CD4-positive, alpha-beta T cell treated with Interferon gamma for 1 hour (primary cell): ENCODE measurements at regions not wholly inside any gene's neighbourhood (a gene's known extent, or its start where the extent isn't known, plus 50 kb on each side); places are given as distances from the start of the nearest gene placed in this dataset.
"Not testable (repeated sequence)": the region's sequence is repeated elsewhere in the genome, so short reads cannot be mapped to it uniquely, and the experiment has no call there.

Experiments
- DNase-seq: peaks from one replicate; pipeline ENCODE4 v3.0.0-alpha.2; 2020

- no peak for DNase-seq
Observed at GRCh38 chr20:40309731-40310130, 379.3 kb downstream of the MAFB start.

DNA sequence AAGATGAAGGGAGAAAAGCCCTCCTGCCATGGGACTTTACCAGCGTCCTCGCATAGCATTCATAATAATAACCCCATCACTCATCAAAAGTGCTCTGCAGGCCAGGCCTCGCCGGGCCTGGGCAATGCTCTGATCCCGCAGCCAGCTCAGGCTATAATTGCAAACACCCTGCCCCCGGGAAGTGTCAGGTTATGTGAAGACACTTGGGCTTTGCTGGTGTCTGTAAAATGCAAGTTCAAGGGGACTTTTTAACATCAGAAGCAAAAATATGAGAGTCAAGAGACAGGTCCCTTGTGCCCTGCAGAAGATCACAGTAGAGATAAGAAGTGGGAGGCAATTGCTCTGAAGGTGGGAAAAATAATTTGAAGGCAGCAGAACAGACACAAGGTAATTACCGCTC is 381.0 kb downstream of the MAFB start:
- no peak for DNase-seq

- no peak for DNase-seq
Observed at GRCh38 chr20:40307268-40307667, 381.8 kb downstream of the MAFB start.

DNA sequence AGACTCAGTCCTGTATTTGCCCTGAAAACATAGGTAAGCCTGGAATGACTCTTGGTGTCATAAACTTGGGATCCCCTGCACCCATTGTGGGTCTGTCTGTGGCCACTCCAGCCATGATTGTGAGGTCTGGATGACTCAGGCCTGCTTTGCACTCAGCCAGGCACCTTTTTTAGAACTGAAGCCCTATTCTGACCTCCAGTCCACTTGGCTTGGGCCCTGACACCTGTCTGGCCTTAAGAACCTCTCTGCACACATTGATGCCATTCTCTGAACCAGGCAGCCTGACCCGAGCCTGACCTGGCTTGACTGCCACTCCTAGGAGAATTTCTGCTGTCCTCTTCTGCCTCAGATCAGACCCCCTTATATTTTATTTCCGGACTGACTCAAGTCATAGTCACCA is 383.7 kb downstream of the MAFB start:
- DNase-seq, result no peak

- no peak for DNase-seq
Observed at GRCh38 chr20:40304119-40304613, 384.9 kb downstream of the MAFB start.

GRCh38 chr20:40294747-40295146 is 394.3 kb downstream of the MAFB start:
- DNase-seq, result no peak

- no peak for DNase-seq
Observed at GRCh38 chr20:40294175-40294574, 394.9 kb downstream of the MAFB start.

DNA sequence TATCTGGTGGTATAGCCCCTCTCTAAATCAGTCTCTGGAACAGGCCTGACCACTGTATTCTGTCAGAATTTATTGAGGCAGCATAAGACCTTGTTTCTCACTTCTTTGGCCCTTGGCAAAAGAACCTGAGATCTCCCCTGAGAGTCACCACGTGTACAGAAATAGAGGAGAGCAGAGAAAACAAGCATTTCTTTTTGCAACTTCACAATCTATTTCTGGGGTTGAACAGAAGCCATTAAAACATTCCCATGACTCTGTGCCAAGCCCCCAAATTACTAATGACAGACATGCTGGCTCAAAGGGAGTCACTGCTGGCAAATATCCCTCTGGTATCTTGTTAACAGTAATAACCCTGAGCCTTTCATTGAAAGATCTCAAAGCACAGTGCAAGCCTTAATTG is 395.3 kb downstream of the MAFB start:
- DNase-seq, result no peak

DNA sequence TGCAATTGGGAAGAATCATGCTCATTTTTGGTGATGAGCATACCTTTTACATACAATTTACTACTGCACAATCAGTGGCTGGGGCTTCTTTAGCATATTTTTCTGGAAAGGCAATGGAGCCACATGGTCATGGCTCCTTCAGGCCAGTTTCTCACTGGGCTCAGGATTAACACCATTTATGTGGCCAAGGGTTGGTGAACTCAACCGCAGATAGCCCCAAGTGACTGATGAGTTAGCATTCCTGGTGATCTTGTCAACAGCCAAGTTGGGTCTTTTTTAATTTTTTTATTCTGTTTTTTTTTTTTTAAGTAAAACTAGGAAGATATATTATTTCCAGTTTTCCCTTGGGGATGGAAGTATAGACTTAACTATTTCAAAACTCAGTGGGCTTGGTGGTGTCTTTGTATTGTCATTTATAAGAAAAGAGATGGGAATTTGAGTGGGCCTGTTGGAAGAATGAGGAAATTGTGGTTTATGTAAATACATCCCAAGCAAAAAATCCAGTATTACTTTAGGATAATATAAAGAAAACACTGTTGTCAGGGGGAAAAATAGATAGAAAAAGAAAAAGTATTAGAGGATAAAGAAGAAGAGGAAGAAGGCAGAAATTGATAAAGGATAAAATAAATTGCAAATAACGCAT is 397.4 kb downstream of the MAFB start:
- no peak for DNase-seq

- no peak for DNase-seq
Observed at GRCh38 chr20:40287683-40288082, 401.4 kb downstream of the MAFB start.

DNA sequence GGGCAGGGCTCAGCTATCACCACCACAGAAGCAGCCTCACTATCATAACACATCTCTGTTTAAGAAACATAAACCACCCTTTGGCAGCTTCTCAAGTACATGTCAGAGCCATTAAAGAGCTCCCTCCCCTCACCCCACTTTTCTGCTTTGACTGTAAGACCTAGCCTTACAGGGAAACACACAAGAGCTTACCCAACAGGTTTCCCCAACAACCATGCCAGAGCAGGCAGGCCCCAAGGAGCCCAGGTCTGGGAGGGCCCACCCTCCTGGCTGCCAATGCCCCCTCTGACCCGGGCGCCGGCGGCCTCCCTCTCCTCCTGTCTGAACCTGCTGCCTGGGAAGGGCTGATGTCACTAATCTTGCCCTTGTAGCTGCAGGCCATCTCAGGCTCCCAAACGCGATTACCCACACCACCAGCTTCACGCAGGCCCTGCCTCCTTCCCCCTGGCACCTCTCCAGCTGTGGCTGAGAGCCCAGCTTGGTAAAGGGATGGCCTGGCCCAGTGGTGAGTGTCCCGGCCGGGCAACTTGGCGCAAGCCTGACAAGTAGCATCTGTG is 402.0 kb downstream of the MAFB start:
- no peak for DNase-seq

GRCh38 chr20:40284611-40285010 is 404.4 kb downstream of the MAFB start:
- DNase-seq, result no peak

- DNase-seq, result no peak
Observed at GRCh38 chr20:40283689-40284088, 405.3 kb downstream of the MAFB start.

DNA sequence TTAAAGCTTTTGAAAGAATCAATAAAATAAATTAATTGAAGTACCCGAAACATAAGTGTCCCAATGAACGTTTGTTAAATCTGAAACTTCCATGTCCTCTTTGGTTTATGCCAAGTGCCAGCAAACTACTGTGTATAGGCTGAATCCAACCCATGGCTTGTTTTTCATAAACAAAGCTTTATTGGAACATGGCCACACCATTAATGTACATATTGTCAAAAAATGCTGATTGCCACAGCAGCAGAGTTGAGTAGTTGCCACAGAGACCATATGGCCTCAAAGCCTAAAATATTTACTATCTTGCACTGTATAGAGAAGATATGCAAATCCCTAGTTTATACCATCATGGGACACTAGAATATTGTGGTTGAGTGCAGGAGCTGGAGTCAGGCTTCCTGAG is 406.1 kb downstream of the MAFB start:
- no peak for DNase-seq

- DNase-seq, result no peak
Observed at GRCh38 chr20:40282541-40282940, 406.5 kb downstream of the MAFB start.

- DNase-seq, result no peak
Observed at GRCh38 chr20:40280616-40281015, 408.4 kb downstream of the MAFB start.

DNA sequence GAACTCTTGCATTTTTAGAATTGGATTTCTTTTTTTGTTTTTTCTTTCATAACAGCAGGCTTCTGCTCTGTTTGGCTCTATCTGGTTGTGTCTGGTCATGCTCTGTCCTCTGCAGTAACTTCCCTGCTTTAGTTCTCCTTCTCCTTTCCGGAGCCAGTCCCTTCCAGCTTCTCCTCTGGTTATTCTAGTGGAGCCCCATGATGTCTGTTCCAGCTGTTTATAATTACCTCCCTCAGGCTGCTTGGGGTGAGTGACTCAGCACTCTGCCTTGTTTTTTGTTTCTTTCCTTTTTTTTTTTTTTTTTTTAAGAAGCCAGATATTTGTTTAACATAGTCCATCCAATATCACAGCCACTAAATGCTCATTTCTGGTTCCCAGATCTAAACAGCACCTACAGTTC is 409.6 kb downstream of the MAFB start:
- peak; percentile 4 for DNase-seq

DNA sequence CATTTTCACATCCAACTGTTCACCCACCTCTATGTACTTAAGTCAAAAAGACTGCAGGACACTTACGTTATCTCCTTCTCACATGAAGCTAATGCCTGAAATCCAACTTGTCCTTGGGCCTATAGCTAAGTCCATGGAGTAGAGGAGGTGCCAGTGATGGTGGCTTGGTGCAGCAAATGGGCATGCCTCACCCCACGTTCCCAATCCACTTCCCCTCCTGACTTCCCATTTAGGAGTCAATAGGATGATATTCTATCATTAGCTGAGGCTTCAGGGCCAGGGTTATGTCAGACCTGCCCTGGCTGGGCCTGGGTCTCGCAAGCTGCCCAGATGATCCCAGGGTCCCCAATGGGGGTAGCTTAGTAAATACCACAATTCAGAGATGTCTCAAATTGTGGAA is 410.4 kb downstream of the MAFB start:
- DNase-seq, result no peak

GRCh38 chr20:40276301-40276700 is 412.7 kb downstream of the MAFB start:
- DNase-seq, result no peak

- DNase-seq, result no peak
Observed at GRCh38 chr20:40275738-40276137, 413.3 kb downstream of the MAFB start.

DNA sequence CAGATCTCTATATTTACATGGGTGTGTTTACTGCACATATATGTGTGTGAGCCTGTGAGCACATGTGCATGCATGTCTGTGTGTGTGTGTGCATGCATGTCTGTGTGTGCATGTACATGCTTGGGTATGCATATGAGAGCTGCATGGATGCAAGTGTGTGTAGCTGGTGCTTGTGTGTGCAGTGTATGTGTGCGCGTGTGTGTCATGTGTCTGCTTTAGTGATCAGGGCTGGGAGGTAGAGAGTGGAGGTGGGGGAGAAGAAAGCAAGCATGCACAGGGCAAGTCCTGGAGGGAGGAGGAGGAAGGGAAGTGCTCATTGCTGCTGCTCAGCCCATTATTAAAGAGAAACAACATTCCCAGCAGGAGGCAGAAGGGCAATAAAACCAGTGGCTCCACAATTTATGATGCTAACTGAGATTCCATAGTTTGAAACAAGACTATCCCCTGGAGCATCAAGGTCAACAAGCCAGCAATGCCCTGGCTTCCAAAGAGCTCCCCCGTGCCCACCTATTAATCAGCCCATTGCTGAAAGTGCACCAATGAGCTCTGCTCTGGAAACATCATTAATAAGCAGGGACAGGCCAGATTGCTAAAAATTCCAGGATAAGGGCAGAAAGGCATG is 414.0 kb downstream of the MAFB start:
- no peak for DNase-seq

DNA sequence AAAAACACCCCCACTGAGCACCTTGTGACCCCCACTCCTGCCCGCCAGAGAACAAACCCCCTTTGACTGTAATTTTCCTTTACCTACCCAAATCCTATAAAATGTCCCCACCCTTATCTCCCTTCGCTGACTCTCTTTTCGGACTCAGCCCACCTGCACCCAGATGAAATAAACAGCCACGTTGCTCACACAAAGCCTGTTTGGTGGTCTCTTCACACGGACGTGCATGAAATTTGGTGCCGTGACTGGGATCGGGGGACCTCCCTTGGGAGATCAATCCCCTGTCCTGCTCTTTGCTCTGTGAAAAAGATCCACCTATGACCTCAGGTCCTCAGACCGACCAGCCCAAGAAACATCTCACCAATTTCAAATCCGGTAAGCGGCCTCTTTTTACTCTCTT is 419.8 kb downstream of the MAFB start:
- not testable (repeated sequence) for DNase-seq

GRCh38 chr20:40268321-40269075 is 420.5 kb downstream of the MAFB start:
- no peak for DNase-seq
